UCSD-AML1 (cell line): ENCODE measurements at regions not wholly inside any gene's neighbourhood (a gene's known extent, or its start where the extent isn't known, plus 50 kb on each side); places are given as distances from the start of the nearest gene placed in this dataset.

Source experiments
- DNase-seq: peaks from one replicate; lab custom pipeline; 2025; ENCODE audit not compliant: unreplicated experiment; lab: John Stamatoyannopoulos, UW

DNA sequence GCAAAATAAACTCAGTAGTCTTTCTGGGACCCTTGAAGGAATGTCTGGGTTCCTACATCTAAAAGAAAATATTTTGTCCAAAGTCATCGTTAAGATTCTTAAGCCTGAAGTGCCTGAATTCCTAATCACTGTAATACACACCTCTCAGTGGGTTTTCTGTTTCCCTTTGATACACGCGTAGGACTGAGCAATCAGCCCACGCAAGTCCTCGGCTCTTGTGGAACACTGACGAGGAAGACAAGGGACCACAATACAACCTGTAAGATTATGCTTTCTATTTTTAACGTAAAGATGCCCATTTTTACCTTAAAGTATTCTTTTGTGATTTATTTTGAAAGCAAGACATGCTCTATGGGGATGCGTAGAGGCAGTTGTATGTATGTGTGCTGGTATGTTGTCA is 472.8 kb upstream of the CELF2 start:
- DNase-seq: no peak

GRCh38 chr10:10545771-10546170 is 471.9 kb upstream of the CELF2 start:
- no peak for DNase-seq

DNA sequence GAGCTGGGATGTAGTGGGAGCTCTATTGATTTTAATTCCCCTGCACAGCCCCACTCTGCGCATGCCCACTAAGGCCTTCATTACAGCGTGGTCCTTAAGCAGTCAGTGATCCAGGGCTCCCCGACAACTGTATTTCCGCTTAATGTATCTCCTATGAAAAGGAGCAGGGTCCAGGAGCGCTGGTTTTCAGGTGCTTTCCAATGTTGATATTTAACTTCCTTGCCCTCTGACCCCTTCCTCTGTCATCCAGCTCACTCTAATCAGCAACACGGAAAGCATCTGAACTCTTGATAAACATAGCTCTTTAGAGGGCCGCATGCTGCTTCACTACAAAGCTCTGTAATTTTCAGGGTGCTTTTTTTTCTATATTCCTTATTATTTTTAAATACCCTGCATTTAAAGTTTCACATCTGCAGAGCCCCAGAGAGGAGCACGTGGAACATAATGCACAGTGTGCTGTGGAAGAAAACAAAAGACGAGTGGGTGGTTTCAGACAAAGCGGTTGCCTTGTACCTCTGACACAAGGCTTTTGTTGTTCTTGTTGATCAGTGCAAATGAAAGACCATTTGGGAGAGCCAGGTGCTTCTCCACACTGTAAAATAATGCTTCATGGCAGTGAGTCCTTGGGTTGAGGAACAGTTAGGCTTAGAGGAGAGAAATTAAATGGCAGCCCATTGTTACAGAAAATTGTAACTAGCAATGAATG is 465.9 kb upstream of the CELF2 start:
- no peak for DNase-seq

GRCh38 chr10:10552948-10553347 is 464.7 kb upstream of the CELF2 start:
- DNase-seq: no peak

GRCh38 chr10:10564081-10564794 is 453.4 kb upstream of the CELF2 start:
- no peak for DNase-seq

- no peak for DNase-seq
Measured at GRCh38 chr10:10576937-10577336, 440.7 kb upstream of the CELF2 start.

DNA sequence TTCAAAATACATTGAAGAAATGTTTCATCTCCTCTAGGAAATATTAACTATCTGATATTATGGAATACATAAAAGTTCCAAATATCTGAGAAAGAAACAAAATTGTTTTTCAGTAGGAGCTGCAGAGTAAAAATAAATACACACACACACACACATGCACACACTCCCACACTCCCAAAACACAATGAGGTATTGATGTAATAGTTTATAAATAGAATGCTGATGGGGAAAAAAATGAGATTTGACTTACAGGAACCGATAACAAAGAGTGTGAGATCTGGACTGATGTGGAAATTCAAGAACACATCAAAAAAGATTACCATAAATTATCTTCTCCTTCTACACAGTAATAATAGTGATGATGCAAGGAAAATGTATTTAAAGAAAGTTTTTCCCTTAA is 438.0 kb upstream of the CELF2 start:
- no peak for DNase-seq

DNA sequence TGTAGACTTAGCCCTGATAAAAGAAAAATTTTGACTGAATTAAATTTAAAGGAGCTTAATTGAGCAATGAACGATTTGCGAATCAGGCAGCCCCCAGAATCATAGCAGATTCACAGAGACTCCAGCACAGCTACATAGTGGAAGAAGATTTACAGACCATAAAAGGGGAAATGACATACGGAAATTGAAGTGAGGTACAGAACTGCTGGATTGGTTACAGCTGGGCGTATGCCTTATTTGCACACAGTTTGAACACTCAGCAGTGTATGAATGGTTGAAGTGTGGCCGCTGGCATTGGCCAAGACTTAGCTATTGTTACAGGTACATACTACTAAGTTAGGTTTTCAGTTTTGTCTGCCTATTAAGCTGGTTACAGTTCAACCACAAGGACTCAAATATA is 433.5 kb upstream of the CELF2 start:
- no peak for DNase-seq

GRCh38 chr10:10587744-10588393 is 429.8 kb upstream of the CELF2 start:
- no peak for DNase-seq

- DNase-seq: no peak
Measured at GRCh38 chr10:10589540-10590303, 427.9 kb upstream of the CELF2 start.

- no peak for DNase-seq
Measured at GRCh38 chr10:10591715-10592341, 425.8 kb upstream of the CELF2 start.

DNA sequence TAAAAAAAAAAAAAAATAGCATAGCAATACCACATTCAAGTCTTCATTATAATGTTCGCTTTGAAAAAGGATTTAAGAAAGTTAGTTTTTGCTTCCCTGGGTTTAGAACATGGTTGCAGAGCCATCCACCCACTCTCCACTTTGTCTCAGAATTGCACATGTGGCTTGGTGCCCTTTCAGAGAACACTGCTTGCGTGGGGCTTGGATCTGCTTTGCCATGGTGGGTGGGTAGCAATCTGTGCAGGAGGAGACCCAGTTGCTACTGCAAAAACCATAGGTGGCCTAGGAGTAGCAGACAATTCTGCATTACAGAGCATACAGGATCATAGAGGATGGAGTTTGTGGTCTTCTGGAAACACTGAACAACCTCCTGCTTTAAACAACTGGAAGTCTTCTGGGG is 421.4 kb upstream of the CELF2 start:
- no peak for DNase-seq

DNA sequence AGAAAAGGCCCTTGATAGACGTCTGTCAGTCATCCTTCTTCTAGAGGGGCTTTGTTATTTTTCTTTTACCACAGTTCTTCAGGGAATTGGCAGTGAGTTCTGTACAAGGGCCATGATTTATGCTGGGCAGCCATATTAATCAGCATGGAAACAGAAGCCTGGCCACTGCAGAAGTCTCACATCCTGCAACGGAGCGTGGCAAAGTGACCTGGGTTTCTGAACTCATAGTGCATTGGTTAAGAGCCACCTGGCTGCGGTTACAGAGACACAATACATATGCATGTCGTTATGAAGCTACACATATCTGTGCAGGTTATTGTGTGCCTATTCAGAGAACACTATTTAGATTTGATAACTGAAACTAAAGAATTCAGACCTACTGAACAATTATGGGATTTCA is 419.4 kb upstream of the CELF2 start:
- DNase-seq: no peak

DNA sequence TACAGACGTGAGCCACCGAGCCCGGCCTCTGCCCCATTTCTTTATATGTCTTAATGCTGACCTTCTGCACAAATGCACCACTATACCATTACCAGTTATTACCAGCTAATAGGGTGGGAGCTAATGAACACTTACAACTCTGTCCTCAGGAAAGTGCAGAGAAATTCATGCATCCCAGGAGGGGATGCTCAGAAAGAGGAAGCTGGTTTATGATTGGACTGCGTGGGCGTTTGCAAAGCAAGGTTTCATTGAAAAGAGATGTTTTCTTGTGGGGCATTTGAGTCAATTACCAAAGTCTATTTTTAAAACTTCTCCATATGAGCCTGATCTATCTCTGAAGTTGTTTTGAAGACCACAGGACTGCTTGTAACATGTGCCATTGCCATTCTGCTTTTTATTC is 417.7 kb upstream of the CELF2 start:
- no peak for DNase-seq

GRCh38 chr10:10605551-10606081 is 412.1 kb upstream of the CELF2 start:
- DNase-seq: no peak

DNA sequence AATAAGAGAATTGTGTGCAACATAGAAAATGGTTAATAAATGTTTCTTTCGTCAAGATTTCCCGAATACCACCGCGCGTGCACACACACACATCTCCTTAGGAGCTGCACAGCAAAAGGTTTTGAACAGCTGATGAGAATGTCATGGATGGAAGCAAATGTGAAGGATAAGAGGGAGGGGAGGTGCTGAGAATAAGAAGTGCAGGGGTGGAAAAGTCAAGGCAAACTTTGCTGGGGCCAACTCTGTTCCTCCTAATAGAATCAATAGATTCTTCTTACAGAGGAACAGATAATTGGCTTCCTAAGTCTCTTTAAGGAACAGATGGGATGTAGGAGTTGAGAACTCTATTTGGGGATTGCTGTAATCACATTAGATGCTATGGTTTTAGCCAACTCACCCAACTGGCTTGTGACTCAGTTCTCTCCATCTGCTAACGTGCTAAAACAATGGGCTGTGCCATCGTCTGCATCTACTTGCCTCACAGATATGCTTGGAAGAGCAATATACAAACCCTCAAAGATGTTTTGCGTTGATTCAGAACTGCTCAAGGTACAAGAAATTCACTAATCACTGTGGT is 408.2 kb upstream of the CELF2 start:
- no peak for DNase-seq

GRCh38 chr10:10610171-10610570 is 407.5 kb upstream of the CELF2 start:
- DNase-seq: no peak

DNA sequence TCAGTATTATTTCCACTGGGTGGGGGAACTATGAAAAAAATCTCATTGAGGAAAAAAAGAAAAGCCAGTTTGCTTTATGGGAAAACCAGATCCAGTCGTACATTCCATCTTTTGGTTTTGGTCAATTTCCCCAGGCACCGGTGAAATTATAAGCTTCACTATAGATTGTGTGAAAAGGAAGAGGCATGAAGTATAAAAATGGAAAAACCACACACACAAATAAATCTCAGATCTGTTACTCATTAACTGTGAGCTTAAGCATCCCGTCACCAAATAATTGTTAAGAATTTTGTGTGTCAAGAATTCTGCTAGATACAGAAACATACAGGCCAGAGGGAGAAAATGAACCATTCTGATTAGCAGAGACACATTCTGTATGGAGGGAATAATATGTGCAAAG is 405.5 kb upstream of the CELF2 start:
- no peak for DNase-seq

DNA sequence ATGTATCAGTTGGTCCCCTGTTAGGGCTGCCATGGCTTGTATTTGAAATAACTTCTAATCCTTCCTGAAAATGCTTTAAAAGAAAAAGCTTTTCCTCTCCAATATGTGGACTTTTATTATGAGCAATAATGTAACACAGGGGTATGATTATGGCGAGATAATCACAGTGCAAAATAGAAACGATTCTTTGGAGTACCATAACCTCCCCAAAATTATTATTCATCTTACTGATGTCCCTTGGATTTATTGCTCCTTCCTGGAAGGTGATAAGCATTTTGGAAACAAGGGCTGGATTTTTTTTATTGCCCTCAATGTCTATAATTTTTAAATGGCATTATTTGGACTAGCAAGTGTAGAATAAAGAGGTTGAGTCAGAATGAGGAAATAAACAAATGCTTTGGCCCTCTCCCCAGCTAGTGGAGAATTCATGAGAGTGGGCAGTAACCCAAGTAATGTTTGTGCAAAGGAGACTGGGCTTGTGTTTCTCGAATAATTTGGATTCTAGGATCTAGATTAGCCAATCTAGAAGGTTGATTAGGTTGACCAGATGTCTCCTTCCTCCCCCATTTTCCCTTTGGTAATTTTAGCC is 403.9 kb upstream of the CELF2 start:
- no peak for DNase-seq

GRCh38 chr10:10617686-10618085 is 400.0 kb upstream of the CELF2 start:
- no peak for DNase-seq
